ENCODE measurements at regions not wholly inside any gene's neighbourhood (a gene's known extent, or its start where the extent isn't known, plus 50 kb on each side); places are given as distances from the start of the nearest gene placed in this dataset.
"Not testable (repeated sequence)": the region's sequence is repeated elsewhere in the genome, so short reads cannot be mapped to it uniquely, and the experiment has no call there.

GRCh38 chr20:60787276-60787675 is 464.8 kb upstream of the CDH4 start:
- Histone ChIP-seq H2BK120ac (ENCODE audit: insufficient read depth, low read length, poor library complexity) (no peak overlapping the region), H3K27ac (ENCODE audit: low read depth, low read length) (no peak overlapping the region), H3K4me1 (ENCODE audit: control insufficient read depth in 1 of 2, insufficient read depth in 2 of 2, low read length in 2 of 2) (no peaks in the 10 kb centered on the region), H4K12ac (ENCODE audit: low read depth, low read length) (no peak overlapping the region), H3K4me3 (ENCODE audit: low read depth, low read length) (no peak overlapping the region), H4K8ac (ENCODE audit: low read depth, low read length) (no peak overlapping the region), H4K91ac (ENCODE audit: low read depth, low read length) (no peak overlapping the region), H3K14ac (ENCODE audit: low read length) (no peak overlapping the region), H3K36me3 (ENCODE audit: control insufficient read depth in 1 of 2, insufficient read depth in 2 of 2, low read length in 2 of 2) (no peaks in the 10 kb centered on the region), H2BK12ac (ENCODE audit: low read length) (no peak overlapping the region), H2BK5ac (ENCODE audit: low read depth, low read length, poor library complexity) (no peak overlapping the region), H3K18ac (ENCODE audit: low read length) (no peak overlapping the region), H3K4ac (ENCODE audit: low read depth, low read length) (no peak overlapping the region), H2AFZ (ENCODE audit: insufficient read depth, low read length, poor library complexity) (no peak overlapping the region), H3K9ac (ENCODE audit: low read length) (no peak overlapping the region), H3K79me2 (ENCODE audit: control insufficient read depth, insufficient read depth, low read length, poor library complexity) (no peaks in the 10 kb centered on the region), H3K4me2 (ENCODE audit: low read length) (no peak overlapping the region), H3K23ac (ENCODE audit: low read length) (no peak overlapping the region), H3K9me3 (ENCODE audit: insufficient read depth, low read depth, low read length) (peaks cover 3% of the 10 kb centered on the region), H3K79me1 (ENCODE audit: low read length) (no peaks in the 10 kb centered on the region), H3K27me3 (ENCODE audit: insufficient read depth, low read length) (no peaks in the 10 kb centered on the region), H2AK5ac (ENCODE audit: low read length) (no peak overlapping the region)
- no CpG with 5 or more reads among the region's 4 CpGs for WGBS (ENCODE audit: extremely low coverage, insufficient coverage, insufficient read length)
- DNase-seq, result no peak

GRCh38 chr20:60788070-60788469 is 464.0 kb upstream of the CDH4 start:
- Histone ChIP-seq H3K79me2 (ENCODE audit: control insufficient read depth, insufficient read depth, low read length, poor library complexity) (no peaks in the 10 kb centered on the region), H3K4me1 (ENCODE audit: control insufficient read depth in 1 of 2, insufficient read depth in 2 of 2, low read length in 2 of 2) (no peaks in the 10 kb centered on the region), H2AFZ (ENCODE audit: insufficient read depth, low read length, poor library complexity) (no peak overlapping the region), H3K4me2 (ENCODE audit: low read length) (no peak overlapping the region), H3K9ac (ENCODE audit: low read length) (no peak overlapping the region), H3K4me3 (ENCODE audit: low read depth, low read length) (no peak overlapping the region), H2BK120ac (ENCODE audit: insufficient read depth, low read length, poor library complexity) (no peak overlapping the region), H4K8ac (ENCODE audit: low read depth, low read length) (no peak overlapping the region), H4K91ac (ENCODE audit: low read depth, low read length) (no peak overlapping the region), H2BK5ac (ENCODE audit: low read depth, low read length, poor library complexity) (no peak overlapping the region), H2AK5ac (ENCODE audit: low read length) (no peak overlapping the region), H3K36me3 (ENCODE audit: control insufficient read depth in 1 of 2, insufficient read depth in 2 of 2, low read length in 2 of 2) (no peaks in the 10 kb centered on the region), H3K9me3 (ENCODE audit: insufficient read depth, low read depth, low read length) (peaks cover 3% of the 10 kb centered on the region), H3K18ac (ENCODE audit: low read length) (no peak overlapping the region), H2BK12ac (ENCODE audit: low read length) (no peak overlapping the region), H3K27ac (ENCODE audit: low read depth, low read length) (no peak overlapping the region), H3K27me3 (ENCODE audit: insufficient read depth, low read length) (no peaks in the 10 kb centered on the region), H3K79me1 (ENCODE audit: low read length) (no peaks in the 10 kb centered on the region), H3K14ac (ENCODE audit: low read length) (no peak overlapping the region), H3K4ac (ENCODE audit: low read depth, low read length) (no peak overlapping the region), H4K12ac (ENCODE audit: low read depth, low read length) (no peak overlapping the region), H3K23ac (ENCODE audit: low read length) (no peak overlapping the region)
- no CpG with 5 or more reads among the region's 3 CpGs for WGBS (ENCODE audit: extremely low coverage, insufficient coverage, insufficient read length)
- DNase-seq, result no peak

- Histone ChIP-seq H3K4ac (ENCODE audit: low read depth, low read length) (no peak overlapping the region), H3K23ac (ENCODE audit: low read length) (no peak overlapping the region), H3K79me2 (ENCODE audit: control insufficient read depth, insufficient read depth, low read length, poor library complexity) (no peaks in the 10 kb centered on the region), H3K18ac (ENCODE audit: low read length) (no peak overlapping the region), H4K8ac (ENCODE audit: low read depth, low read length) (no peak overlapping the region), H3K27me3 (ENCODE audit: insufficient read depth, low read length) (no peaks in the 10 kb centered on the region), H3K79me1 (ENCODE audit: low read length) (no peaks in the 10 kb centered on the region), H4K12ac (ENCODE audit: low read depth, low read length) (no peak overlapping the region), H3K4me3 (ENCODE audit: low read depth, low read length) (no peak overlapping the region), H2AFZ (ENCODE audit: insufficient read depth, low read length, poor library complexity) (no peak overlapping the region), H4K91ac (ENCODE audit: low read depth, low read length) (no peak overlapping the region), H2BK12ac (ENCODE audit: low read length) (no peak overlapping the region), H2BK5ac (ENCODE audit: low read depth, low read length, poor library complexity) (no peak overlapping the region), H3K4me2 (ENCODE audit: low read length) (no peak overlapping the region), H3K27ac (ENCODE audit: low read depth, low read length) (no peak overlapping the region), H3K4me1 (ENCODE audit: control insufficient read depth in 1 of 2, insufficient read depth in 2 of 2, low read length in 2 of 2) (no peaks in the 10 kb centered on the region), H3K9me3 (ENCODE audit: insufficient read depth, low read depth, low read length) (peaks cover 3% of the 10 kb centered on the region), H2BK120ac (ENCODE audit: insufficient read depth, low read length, poor library complexity) (no peak overlapping the region), H3K36me3 (ENCODE audit: control insufficient read depth in 1 of 2, insufficient read depth in 2 of 2, low read length in 2 of 2) (no peaks in the 10 kb centered on the region), H3K9ac (ENCODE audit: low read length) (no peak overlapping the region), H3K14ac (ENCODE audit: low read length) (no peak overlapping the region), H2AK5ac (ENCODE audit: low read length) (no peak overlapping the region)
- no CpG with 5 or more reads among the region's 10 CpGs for WGBS (ENCODE audit: extremely low coverage, insufficient coverage, insufficient read length)
- DNase-seq, result no peak
Observed at GRCh38 chr20:60789399-60789798, 462.7 kb upstream of the CDH4 start.

- H2AK5ac ChIP-seq (ENCODE audit: low read length); H3K79me1 ChIP-seq (ENCODE audit: low read length); H3K14ac ChIP-seq (ENCODE audit: low read length); H4K8ac ChIP-seq (ENCODE audit: low read depth, low read length); H3K4me1 ChIP-seq (ENCODE audit: control insufficient read depth in 1 of 2, insufficient read depth in 2 of 2, low read length in 2 of 2); DNase-seq; H2BK12ac ChIP-seq (ENCODE audit: low read length); H3K18ac ChIP-seq (ENCODE audit: low read length); H3K9ac ChIP-seq (ENCODE audit: low read length); H2BK5ac ChIP-seq (ENCODE audit: low read depth, low read length, poor library complexity); H3K27me3 ChIP-seq (ENCODE audit: insufficient read depth, low read length); H2BK120ac ChIP-seq (ENCODE audit: insufficient read depth, low read length, poor library complexity); H3K27ac ChIP-seq (ENCODE audit: low read depth, low read length); H4K12ac ChIP-seq (ENCODE audit: low read depth, low read length); H3K79me2 ChIP-seq (ENCODE audit: control insufficient read depth, insufficient read depth, low read length, poor library complexity); H3K4me2 ChIP-seq (ENCODE audit: low read length); H3K4me3 ChIP-seq (ENCODE audit: low read depth, low read length); H3K4ac ChIP-seq (ENCODE audit: low read depth, low read length); H3K9me3 ChIP-seq (ENCODE audit: insufficient read depth, low read depth, low read length); H3K23ac ChIP-seq (ENCODE audit: low read length); H4K91ac ChIP-seq (ENCODE audit: low read depth, low read length); H2AFZ ChIP-seq (ENCODE audit: insufficient read depth, low read length, poor library complexity); H3K36me3 ChIP-seq (ENCODE audit: control insufficient read depth in 1 of 2, insufficient read depth in 2 of 2, low read length in 2 of 2): not testable (repeated sequence)
- no CpG with 5 or more reads among the region's 3 CpGs for WGBS (ENCODE audit: extremely low coverage, insufficient coverage, insufficient read length)
Observed at GRCh38 chr20:60790339-60790738, 461.7 kb upstream of the CDH4 start.
